Activated CD8-positive, alpha-beta memory T cell treated with anti-CD3 and anti-CD28 coated beads, Interleukin-2, amount 50 U/mL, for 4 hours (primary cell): ENCODE measurements at regions not wholly inside any gene's neighbourhood (a gene's known extent, or its start where the extent isn't known, plus 50 kb on each side); places are given as distances from the start of the nearest gene placed in this dataset.

Experiments
- DNase-seq: peaks from one replicate; pipeline ENCODE4 v3.0.0-alpha.2; 2020

- no peak for DNase-seq
These were observed 376.6 kb upstream of the SLCO3A1 start for GRCh38 chr15:91476861-91477260.

- no peak for DNase-seq
These were observed 374.8 kb upstream of the SLCO3A1 start for GRCh38 chr15:91478717-91479191.

- DNase-seq = no peak
These were observed 373.1 kb upstream of the SLCO3A1 start for GRCh38 chr15:91480426-91480825.

GRCh38 chr15:91482799-91483198 is 370.7 kb upstream of the SLCO3A1 start:
- DNase-seq = no peak

- no peak for DNase-seq
These were observed 369.4 kb upstream of the SLCO3A1 start for GRCh38 chr15:91484141-91484540.

GRCh38 chr15:91488452-91488851 is 365.1 kb upstream of the SLCO3A1 start:
- DNase-seq = no peak

- no peak for DNase-seq
These were observed 363.3 kb upstream of the SLCO3A1 start for GRCh38 chr15:91490211-91490610.

GRCh38 chr15:91491101-91491950 is 362.2 kb upstream of the SLCO3A1 start:
- no peak for DNase-seq

GRCh38 chr15:91496754-91497691 is 356.5 kb upstream of the SLCO3A1 start:
- DNase-seq = no peak

- no peak for DNase-seq
These were observed 355.3 kb upstream of the SLCO3A1 start for GRCh38 chr15:91498046-91498748.

- DNase-seq = no peak
These were observed 354.8 kb upstream of the SLCO3A1 start for GRCh38 chr15:91498749-91499062.

- DNase-seq = no peak
These were observed 353.6 kb upstream of the SLCO3A1 start for GRCh38 chr15:91499774-91500383.

- DNase-seq = no peak
These were observed 344.9 kb upstream of the SLCO3A1 start for GRCh38 chr15:91508633-91509032.

GRCh38 chr15:91514147-91514546 is 339.4 kb upstream of the SLCO3A1 start:
- DNase-seq = no peak

- DNase-seq = no peak
These were observed 338.2 kb upstream of the SLCO3A1 start for GRCh38 chr15:91515188-91515754.

- no peak for DNase-seq
These were observed 336.6 kb upstream of the SLCO3A1 start for GRCh38 chr15:91516866-91517265.

- DNase-seq = no peak
These were observed 335.9 kb upstream of the SLCO3A1 start for GRCh38 chr15:91517491-91518200.

GRCh38 chr15:91520850-91521249 is 332.7 kb upstream of the SLCO3A1 start:
- no peak for DNase-seq

GRCh38 chr15:91521548-91521947 is 332.0 kb upstream of the SLCO3A1 start:
- no peak for DNase-seq

GRCh38 chr15:91521996-91522395 is 331.5 kb upstream of the SLCO3A1 start:
- no peak for DNase-seq

GRCh38 chr15:91522605-91523332 is 330.7 kb upstream of the SLCO3A1 start:
- DNase-seq = no peak
